Keratinocyte (primary cell): ENCODE measurements at regions not wholly inside any gene's neighbourhood (a gene's known extent, or its start where the extent isn't known, plus 50 kb on each side); places are given as distances from the start of the nearest gene placed in this dataset.

ENCODE experiments used
- DNase-seq: peaks from one replicate; pipeline ENCODE4 v3.0.0-alpha.2; 2011; ENCODE audit warnings: low read depth, missing footprints, low spot score
- FAIRE-seq: peaks from 2 replicates; lab custom pipeline; 2011; peaks lifted over from hg19 to GRCh38; lab: Jason Lieb, UNC
- H2AFZ ChIP-seq: 2 replicates; pipeline ENCODE4 v1.6.0; 2012; ENCODE audit warnings: low read length, control low read depth, inconsistent platforms; ENCODE audit not compliant: control insufficient read depth
- H3K27ac ChIP-seq: 2 replicates; pipeline ENCODE4 v1.5.1; 2011; ENCODE audit warnings: low read length; ENCODE audit not compliant: control insufficient read depth, insufficient read depth
- H3K27me3 ChIP-seq: 3 replicates; pipeline ENCODE4 v1.6.0; 2011; ENCODE audit warnings: low read length; ENCODE audit not compliant: control insufficient read depth, insufficient read depth; ENCODE audit errors: extremely low read depth
- H3K36me3 ChIP-seq, 2 experiments: 2 replicates in 1 of 2; 3 replicates in 1 of 2; pipeline ENCODE4 v1.5.1; 2011; ENCODE audit warnings: low read length in 2 of 2, mild to moderate bottlenecking in 1 of 2; ENCODE audit not compliant: control insufficient read depth in 2 of 2, insufficient read depth in 2 of 2; ENCODE audit errors: extremely low read depth in 1 of 2
- H3K4me1 ChIP-seq: 3 replicates; pipeline ENCODE4 v1.5.1; 2011; ENCODE audit warnings: low read length; ENCODE audit not compliant: control insufficient read depth, insufficient read depth; ENCODE audit errors: extremely low read depth
- H3K4me2 ChIP-seq: 3 replicates; pipeline ENCODE4 v1.6.0; 2011; ENCODE audit warnings: low read depth, low read length; ENCODE audit not compliant: control insufficient read depth, insufficient read depth; ENCODE audit errors: extremely low read depth
- H3K4me3 ChIP-seq, 3 experiments: fragments of 200-600 bp in 1 of 3; sonication (generic) in 1 of 3; 2 replicates in 2 of 3; 3 replicates in 1 of 3; pipeline ENCODE4 v1.5.1; 2011 to 2016; ENCODE audit warnings: low read length in 3 of 3, mild to moderate bottlenecking in 3 of 3, control low read depth in 2 of 3, inconsistent platforms in 1 of 3, low read depth in 1 of 3, mixed read lengths in 1 of 3, mixed run types in 1 of 3, moderate library complexity in 1 of 3; ENCODE audit not compliant: control insufficient read depth in 2 of 3, insufficient read depth in 2 of 3; ENCODE audit errors: extremely low read depth in 1 of 3
- H3K79me2 ChIP-seq: 2 replicates; pipeline ENCODE4 v1.6.0; 2012; ENCODE audit warnings: low read length; ENCODE audit not compliant: control insufficient read depth, insufficient read depth
- H3K9ac ChIP-seq: 3 replicates; pipeline ENCODE4 v1.6.0; 2011; ENCODE audit warnings: low read length; ENCODE audit not compliant: control insufficient read depth, insufficient read depth; ENCODE audit errors: extremely low read depth
- H3K9me1 ChIP-seq: 3 replicates; pipeline ENCODE4 v1.6.0; 2011; ENCODE audit warnings: low read length; ENCODE audit not compliant: control insufficient read depth, insufficient read depth; ENCODE audit errors: extremely low read depth
- H3K9me3 ChIP-seq: 2 replicates; pipeline ENCODE4 v1.5.1; 2012; ENCODE audit warnings: low read depth, low read length; ENCODE audit not compliant: control insufficient read depth
- H4K20me1 ChIP-seq: 3 replicates; pipeline ENCODE4 v1.6.0; 2011; ENCODE audit warnings: low read length; ENCODE audit not compliant: control insufficient read depth, insufficient read depth; ENCODE audit errors: extremely low read depth
- CTCF ChIP-seq, 3 experiments: IDR thresholded peaks in 1 of 3; conservative IDR thresholded peaks in 1 of 3; optimal IDR thresholded peaks in 1 of 3; 2 replicates in 2 of 3; 3 replicates in 1 of 3; pipeline versions ENCODE3 to v1.5.1; 2011; ENCODE audit warnings: low read length in 3 of 3, mild to moderate bottlenecking in 3 of 3, moderate library complexity in 2 of 3, control low read depth in 1 of 3, inconsistent platforms in 1 of 3; ENCODE audit not compliant: insufficient read depth in 2 of 3; ENCODE audit errors: extremely low read depth in 1 of 3
- EZH2 ChIP-seq: IDR thresholded peaks from one replicate; pipeline ENCODE4 v1.6.1; 2012; ENCODE audit warnings: inconsistent platforms, mild to moderate bottlenecking, low read length, moderate library complexity
- dilution Hi-C: fragments of 300-500 bp; cut with MboI; formaldehyde crosslinking; loops from one replicate; pipeline ENCODE4 v1.7.0; 2020; ENCODE audit warnings: low sequenced_read_pairs; ENCODE audit not compliant: extremely low pct_ligation_motif_present

GRCh38 chr1:193438771-193439170 is 252.4 kb upstream of the B3GALT2 start:
- TF ChIP-seq CTCF (optimal IDR thresholded peaks at IDR 0.05 in 1 of 3, IDR thresholded peaks at IDR 0.05 in 1 of 3, conservative IDR thresholded peaks at IDR 0.05 in 1 of 3; ENCODE audit: extremely low read depth in 1 of 3, insufficient read depth in 2 of 3, low read length in 3 of 3) (no peak), EZH2 (no peak)
- H3K9me1 ChIP-seq: no peaks in the 10 kb centered on the region
- no peak for DNase-seq
- no peaks in the 10 kb centered on the region for H3K79me2 ChIP-seq
- no peaks in the 10 kb centered on the region for H3K36me3 ChIP-seq
- H3K27me3 ChIP-seq: no peaks in the 10 kb centered on the region
- no peak overlapping the region for H2AFZ ChIP-seq
- H4K20me1 ChIP-seq: no peaks in the 10 kb centered on the region
- no peak overlapping the region for H3K4me3 ChIP-seq
- H3K4me2 ChIP-seq: no peak overlapping the region
- no peak for FAIRE-seq
- H3K9ac ChIP-seq: no peak overlapping the region
- H3K4me1 ChIP-seq: peaks cover 8% of the 10 kb centered on the region
- no peak overlapping the region for H3K27ac ChIP-seq
- dilution Hi-C loops: no loop called here
- peaks cover 6% of the 10 kb centered on the region for H3K9me3 ChIP-seq

DNA sequence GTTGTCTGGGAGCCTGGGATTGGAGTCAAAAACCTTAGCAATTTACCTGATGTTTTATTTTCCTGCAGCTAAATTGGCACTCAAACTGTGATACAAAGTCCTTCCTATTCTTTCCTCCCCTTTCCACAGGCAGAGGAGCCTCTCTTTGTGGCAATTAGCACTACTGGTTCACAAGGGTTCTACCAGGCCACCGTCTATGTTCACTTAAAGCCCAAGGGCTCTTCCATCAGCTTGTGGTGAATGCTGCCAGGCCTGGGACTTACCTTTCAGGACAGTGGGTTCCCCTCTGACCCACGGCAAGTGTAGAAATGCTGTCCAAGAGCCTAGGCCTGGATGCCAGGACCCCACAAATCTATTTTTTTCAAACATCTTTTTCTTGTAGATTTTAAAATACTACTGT is 251.9 kb upstream of the B3GALT2 start:
- dilution Hi-C loops: no loop called here
- peaks cover 8% of the 10 kb centered on the region for H3K4me1 ChIP-seq
- H3K9me1 ChIP-seq: no peaks in the 10 kb centered on the region
- H4K20me1 ChIP-seq: no peaks in the 10 kb centered on the region
- H3K4me3 ChIP-seq: no peak overlapping the region
- no peaks in the 10 kb centered on the region for H3K36me3 ChIP-seq
- no peaks in the 10 kb centered on the region for H3K27me3 ChIP-seq
- H3K4me2 ChIP-seq: peak overlapping the region; percentile 62
- TF ChIP-seq EZH2: no peak
- TF ChIP-seq CTCF (optimal IDR thresholded peaks at IDR 0.05 in 1 of 3, IDR thresholded peaks at IDR 0.05 in 1 of 3, conservative IDR thresholded peaks at IDR 0.05 in 1 of 3; ENCODE audit: extremely low read depth in 1 of 3, insufficient read depth in 2 of 3, low read length in 3 of 3): no peak
- H3K27ac ChIP-seq: peak overlapping the region; percentile 69
- peaks cover 10% of the 10 kb centered on the region for H3K9me3 ChIP-seq
- no peak overlapping the region for H2AFZ ChIP-seq
- peak overlapping the region; percentile 36 for H3K9ac ChIP-seq
- no peak for DNase-seq
- H3K79me2 ChIP-seq: no peaks in the 10 kb centered on the region
- FAIRE-seq: no peak
